GM23338 (cell line): ENCODE measurements at regions not wholly inside any gene's neighbourhood (a gene's known extent, or its start where the extent isn't known, plus 50 kb on each side); places are given as distances from the start of the nearest gene placed in this dataset.

ENCODE experiments used
- ATAC-seq: fragments of 200-7000 bp; cut with Tn5 transposase; 3 replicates; pipeline ENCODE4 v1.9.1; 2020
- DNase-seq: peaks from one replicate; pipeline ENCODE4 v3.0.0-alpha.2; 2015; ENCODE audit warnings: low spot score
- H2AFZ ChIP-seq: fragments of 200-600 bp; sonication (generic); 2 replicates; pipeline ENCODE4 v1.8.0; 2016; ENCODE audit warnings: antibody characterized with exemption, mild to moderate bottlenecking, moderate library complexity
- H3F3A ChIP-seq: fragments of 200-600 bp; sonication (generic); replicated peaks from 2 replicates; pipeline ENCODE4 v1.8.0; 2017; ENCODE audit warnings: antibody characterized with exemption, mixed run types, low read depth
- H3K27ac ChIP-seq: fragments of 200-600 bp; sonication (generic); 2 replicates; pipeline ENCODE4 v1.6.1; 2016; ENCODE audit warnings: low read depth
- H3K27me3 ChIP-seq: fragments of 200-600 bp; sonication (generic); 2 replicates; pipeline ENCODE4 v1.8.0; 2016; ENCODE audit warnings: mild to moderate bottlenecking, mixed run types, moderate library complexity; ENCODE audit not compliant: insufficient read depth
- H3K36me3 ChIP-seq: fragments of 200-600 bp; sonication (generic); 2 replicates; pipeline ENCODE4 v1.8.0; 2016; ENCODE audit warnings: mild to moderate bottlenecking; ENCODE audit not compliant: insufficient read depth
- H3K4me1 ChIP-seq: fragments of 200-600 bp; sonication (generic); 2 replicates; pipeline ENCODE4 v1.8.0; 2016; ENCODE audit warnings: mild to moderate bottlenecking, moderate library complexity; ENCODE audit not compliant: insufficient read depth
- H3K4me2 ChIP-seq: fragments of 200-600 bp; sonication (generic); 2 replicates; pipeline ENCODE4 v1.7.1; 2017; ENCODE audit warnings: mixed run types
- H3K4me3 ChIP-seq: fragments of 200-600 bp; sonication (generic); 2 replicates; pipeline ENCODE4 v1.6.1; 2016; ENCODE audit warnings: mixed run types
- H3K79me2 ChIP-seq: fragments of 200-600 bp; sonication (generic); replicated peaks from 2 replicates; pipeline ENCODE4 v1.8.0; 2017; ENCODE audit warnings: mild to moderate bottlenecking; ENCODE audit not compliant: insufficient read depth
- H3K9me2 ChIP-seq: fragments of 200-600 bp; sonication (generic); 2 replicates; pipeline ENCODE4 v1.8.0; 2017; ENCODE audit not compliant: insufficient read depth
- H4K20me1 ChIP-seq: fragments of 200-600 bp; sonication (generic); replicated peaks from 2 replicates; pipeline ENCODE4 v1.8.0; 2017; ENCODE audit warnings: mild to moderate bottlenecking; ENCODE audit not compliant: insufficient read depth
- H3K27ac Mint-ChIP-seq: 2 replicates; pipeline ENCODE4 v1.8.0; 2020; ENCODE audit warnings: inconsistent platforms, mild to moderate bottlenecking, moderate library complexity, mixed read lengths
- H3K27me3 Mint-ChIP-seq: 3 replicates; pipeline ENCODE4 v1.8.0; 2022; ENCODE audit warnings: low read depth, mild to moderate bottlenecking, moderate library complexity, mixed read lengths, inconsistent platforms; ENCODE audit not compliant: insufficient read depth, poor library complexity
- H3K36me3 Mint-ChIP-seq: 3 replicates; pipeline ENCODE4 v1.8.0; 2021; ENCODE audit warnings: low read depth, mild to moderate bottlenecking, inconsistent platforms, moderate library complexity, mixed read lengths
- H3K4me1 Mint-ChIP-seq: 3 replicates; pipeline ENCODE4 v1.8.0; 2020; ENCODE audit warnings: mild to moderate bottlenecking, inconsistent platforms, mixed read lengths
- H3K4me3 Mint-ChIP-seq: 3 replicates; pipeline ENCODE4 v1.8.0; 2021; ENCODE audit warnings: moderate library complexity, mild to moderate bottlenecking, inconsistent platforms, mixed read lengths
- H3K9me3 Mint-ChIP-seq: 3 replicates; pipeline ENCODE4 v1.8.0; 2020; ENCODE audit warnings: moderate library complexity, mild to moderate bottlenecking, inconsistent platforms, mixed read lengths
- EZH2 ChIP-seq: fragments of 200-600 bp; sonication (generic); IDR thresholded peaks from one replicate; pipeline ENCODE4 v1.8.0; 2017; ENCODE audit warnings: antibody characterized with exemption, mild to moderate bottlenecking, low read depth; ENCODE audit not compliant: unreplicated experiment
- ZNF462 ChIP-seq: fragments of 250-450 bp; sonication (Bioruptor Pico); IDR thresholded peaks from 2 replicates; pipeline ENCODE4 v1.5.0; 2020; ENCODE audit warnings: mild to moderate bottlenecking, moderate library complexity

- no peaks in the 10 kb centered on the region for H3K27me3 Mint-ChIP-seq
- no peaks in the 10 kb centered on the region for H3K27me3 ChIP-seq
- no peak for DNase-seq
Measured at GRCh38 chr16:72612718-72613117, 435.2 kb downstream of the ZFHX3 start.

More at GRCh38 chr16:72612718-72613117, 435.2 kb downstream of the ZFHX3 start:
- Mint-ChIP-seq H3K27ac (no peak overlapping the region), H3K9me3 (peaks cover 4% of the 10 kb centered on the region; the same call in 1 of the 3 replicates), H3K36me3 (peaks cover 19% of the 10 kb centered on the region), H3K4me1 (peaks cover 9% of the 10 kb centered on the region), H3K4me3 (no peak overlapping the region)
- H3K4me2 ChIP-seq: no peak overlapping the region
- no peak overlapping the region for H3K4me3 ChIP-seq
- H4K20me1 ChIP-seq: peaks cover 3% of the 10 kb centered on the region; the same call in 1 of the 2 replicates
- H3K9me2 ChIP-seq: 0 out of 2 replicates have a peak, but pooled peaks cover 5% of the 10 kb centered on the region
- H2AFZ ChIP-seq: no peak overlapping the region
- peaks cover 14% of the 10 kb centered on the region; the same call in 1 of the 2 replicates for H3K4me1 ChIP-seq
- no peak for ATAC-seq
- H3K79me2 ChIP-seq: no peaks in the 10 kb centered on the region
- H3K36me3 ChIP-seq: no peaks in the 10 kb centered on the region
- TF ChIP-seq EZH2: no peak
- no peak for TF ChIP-seq ZNF462 (CRISPR knock-in tag)
- H3K27ac ChIP-seq: no peak overlapping the region
- no peaks in the 10 kb centered on the region for H3F3A ChIP-seq
